ENCODE measurements at regions not wholly inside any gene's neighbourhood (a gene's known extent, or its start where the extent isn't known, plus 50 kb on each side); places are given as distances from the start of the nearest gene placed in this dataset.

- TF ChIP-seq POLR2A (IDR thresholded peaks at IDR 0.05) = no peak
- TF ChIP-seq, protein P1, sequence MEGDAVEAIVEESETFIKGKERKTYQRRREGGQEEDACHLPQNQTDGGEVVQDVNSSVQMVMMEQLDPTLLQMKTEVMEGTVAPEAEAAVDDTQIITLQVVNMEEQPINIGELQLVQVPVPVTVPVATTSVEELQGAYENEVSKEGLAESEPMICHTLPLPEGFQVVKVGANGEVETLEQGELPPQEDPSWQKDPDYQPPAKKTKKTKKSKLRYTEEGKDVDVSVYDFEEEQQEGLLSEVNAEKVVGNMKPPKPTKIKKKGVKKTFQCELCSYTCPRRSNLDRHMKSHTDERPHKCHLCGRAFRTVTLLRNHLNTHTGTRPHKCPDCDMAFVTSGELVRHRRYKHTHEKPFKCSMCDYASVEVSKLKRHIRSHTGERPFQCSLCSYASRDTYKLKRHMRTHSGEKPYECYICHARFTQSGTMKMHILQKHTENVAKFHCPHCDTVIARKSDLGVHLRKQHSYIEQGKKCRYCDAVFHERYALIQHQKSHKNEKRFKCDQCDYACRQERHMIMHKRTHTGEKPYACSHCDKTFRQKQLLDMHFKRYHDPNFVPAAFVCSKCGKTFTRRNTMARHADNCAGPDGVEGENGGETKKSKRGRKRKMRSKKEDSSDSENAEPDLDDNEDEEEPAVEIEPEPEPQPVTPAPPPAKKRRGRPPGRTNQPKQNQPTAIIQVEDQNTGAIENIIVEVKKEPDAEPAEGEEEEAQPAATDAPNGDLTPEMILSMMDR (IDR thresholded peaks at IDR 0.05) = no peak
- TF ChIP-seq POLR2AphosphoS5 (IDR thresholded peaks at IDR 0.05; ENCODE audit: insufficient read depth in 1 of 2, low read depth in 1 of 2) = no peak
These were observed 1165.3 kb downstream of the TAF11L14 start for GRCh38 chr5:18799482-18800128.

Data from vagina (tissue), 2 donors.